ENCODE measurements at regions not wholly inside any gene's neighbourhood (a gene's known extent, or its start where the extent isn't known, plus 50 kb on each side); places are given as distances from the start of the nearest gene placed in this dataset.

GRCh38 chr14:94681300-94682060 is 69.3 kb downstream of the SERPINA3 start (continued):
- TF ChIP-seq CTCF (IDR thresholded peaks at IDR 0.05 in 2 of 3, conservative IDR thresholded peaks at IDR 0.05 in 1 of 3; ENCODE audit: insufficient read depth in 2 of 3, low read depth in 1 of 3, low read length in 3 of 3) (peak; percentile 31 to 51 (median 44); a peak in 4 of 6 replicates), ZNF146 (CRISPR knock-in tag; IDR thresholded peaks at IDR 0.05; ENCODE audit: unreplicated experiment) (no peak), ATF7 (IDR thresholded peaks at IDR 0.05) (peak; percentile 91), CREM (IDR thresholded peaks at IDR 0.05; ENCODE audit: low read depth) (peak; percentile 76), PATZ1 (CRISPR knock-in tag; IDR thresholded peaks at IDR 0.05; ENCODE audit: borderline replicate concordance) (no peak), SMARCA5 (IDR thresholded peaks at IDR 0.05) (no peak), ATF3 (IDR thresholded peaks at IDR 0.05) (peak; percentile 80), ATF3 (CRISPR knock-in tag; conservative IDR thresholded peaks at IDR 0.05) (no peak), ZNF280B (CRISPR knock-in tag; IDR thresholded peaks at IDR 0.05) (no peak), GTF2A2 (tag; IDR thresholded peaks at IDR 0.05) (no peak), SRSF1 (IDR thresholded peaks at IDR 0.05; ENCODE audit: low read depth, low read length) (no peak), ZNF639 (CRISPR knock-in tag; conservative IDR thresholded peaks at IDR 0.05 in 1 of 2, IDR thresholded peaks at IDR 0.05 in 1 of 2) (no peak), JUND (IDR thresholded peaks at IDR 0.05; ENCODE audit: borderline replicate concordance, low read depth, low read length) (peak; percentile 75), JUND (tag; IDR thresholded peaks at IDR 0.05; ENCODE audit: borderline replicate concordance, low read depth, low read length) (peak; percentile 85), TEAD1 (CRISPR knock-in tag; IDR thresholded peaks at IDR 0.05) (no peak), ZC3H4 (CRISPR knock-in tag; IDR thresholded peaks at IDR 0.05; ENCODE audit: borderline replicate concordance) (no peak), BCL6 (CRISPR knock-in tag; IDR thresholded peaks at IDR 0.05) (no peak), TAF7 (tag; IDR thresholded peaks at IDR 0.05) (no peak), CEBPB (tag; IDR thresholded peaks at IDR 0.05) (no peak), HDAC1 (IDR thresholded peaks at IDR 0.05) (no peak), ATF1 (CRISPR knock-in tag; IDR thresholded peaks at IDR 0.05) (no peak), ATF1 (tag; IDR thresholded peaks at IDR 0.05) (peak; percentile 72)
